GM18870 (cell line): ENCODE measurements at regions not wholly inside any gene's neighbourhood (a gene's known extent, or its start where the extent isn't known, plus 50 kb on each side); places are given as distances from the start of the nearest gene placed in this dataset.
"Not testable (repeated sequence)": the region's sequence is repeated elsewhere in the genome, so short reads cannot be mapped to it uniquely, and the experiment has no call there.

Source experiments
- ATAC-seq: cut with Tn5 transposase; IDR thresholded peaks from one replicate; pipeline ENCODE4 v1.9.1; 2021; ENCODE audit warnings: moderate library complexity; ENCODE audit not compliant: unreplicated experiment

DNA sequence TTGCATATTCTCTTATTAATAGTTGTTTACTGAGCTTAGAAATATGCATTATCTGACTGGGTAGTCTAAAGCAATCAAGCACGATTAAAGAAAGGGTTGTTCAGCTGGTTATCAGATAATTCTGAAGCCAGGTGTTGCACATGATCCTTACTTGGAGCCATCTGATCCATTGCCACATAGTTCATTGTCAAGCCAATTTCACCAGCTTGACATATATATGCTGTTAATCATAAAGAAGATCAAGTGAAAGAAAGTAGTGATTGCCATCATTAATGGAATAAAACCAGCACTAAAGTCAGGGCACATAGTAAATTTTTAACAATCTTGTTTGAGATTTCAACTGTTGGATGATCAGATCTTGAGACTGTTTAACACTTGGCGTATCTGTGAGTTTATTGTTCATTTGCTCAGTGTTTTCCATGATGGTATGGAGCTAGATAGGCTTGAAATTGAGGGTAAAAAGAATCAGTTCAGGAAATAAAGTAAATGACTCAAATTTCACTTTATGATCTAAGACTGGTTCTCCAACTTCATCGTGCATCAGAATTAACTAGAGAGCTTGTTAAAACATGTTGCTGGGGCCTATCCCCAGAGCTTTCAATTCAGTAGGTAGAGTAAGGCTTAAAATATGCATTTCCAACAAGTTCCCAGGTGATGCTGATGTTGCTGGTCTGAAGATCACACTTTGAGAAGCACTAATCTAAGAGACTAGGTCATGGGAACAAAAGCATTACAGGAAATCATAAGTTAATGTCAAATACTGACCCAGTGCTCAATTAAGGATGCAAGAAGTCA lies 539.6 kb downstream of the SATB2 start:
- ATAC-seq, result no peak

DNA sequence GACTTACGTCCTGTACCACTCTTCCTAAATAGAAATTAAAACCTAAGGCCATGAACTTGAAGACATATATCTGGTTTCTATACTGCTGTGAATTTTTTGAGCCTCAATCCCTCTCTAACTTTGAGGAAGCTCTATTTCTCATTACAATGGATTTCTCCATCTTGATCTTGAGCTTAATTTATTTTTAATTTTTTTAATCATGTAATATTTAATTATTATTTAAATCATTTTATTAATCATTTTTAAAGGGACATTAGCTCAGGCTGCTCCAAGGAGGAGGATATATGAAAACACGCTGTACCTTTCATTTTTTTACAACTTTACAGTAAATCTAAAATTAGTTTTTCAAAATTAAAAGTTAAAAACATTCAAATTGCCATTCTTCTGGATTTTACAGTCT lies 540.5 kb downstream of the SATB2 start:
- no peak for ATAC-seq

DNA sequence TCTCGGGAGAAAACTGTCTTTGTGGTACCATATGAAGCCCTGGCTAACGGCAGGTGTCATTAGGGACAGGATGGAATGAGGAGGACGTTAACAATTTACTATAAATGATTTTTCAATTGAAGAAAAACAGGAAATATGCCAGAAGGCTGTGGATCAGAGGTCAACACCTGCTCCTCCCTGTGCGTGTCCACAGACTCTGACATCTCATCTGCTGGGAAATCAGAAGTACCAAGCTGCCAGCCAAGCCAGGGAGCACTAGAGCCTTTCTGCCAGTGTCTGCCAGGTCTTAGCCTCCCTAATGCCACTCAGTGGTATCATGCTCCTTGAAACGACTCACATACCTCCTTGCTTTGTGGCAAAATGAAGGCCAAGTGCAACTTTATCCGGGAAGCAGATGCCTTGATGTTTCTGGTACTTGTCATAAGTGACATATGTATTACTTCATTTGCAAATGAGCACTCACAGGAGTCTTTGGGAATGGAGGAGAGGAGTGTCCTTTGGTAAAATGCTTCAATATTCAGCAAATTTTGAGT lies 541.1 kb downstream of the SATB2 start:
- no peak for ATAC-seq

DNA sequence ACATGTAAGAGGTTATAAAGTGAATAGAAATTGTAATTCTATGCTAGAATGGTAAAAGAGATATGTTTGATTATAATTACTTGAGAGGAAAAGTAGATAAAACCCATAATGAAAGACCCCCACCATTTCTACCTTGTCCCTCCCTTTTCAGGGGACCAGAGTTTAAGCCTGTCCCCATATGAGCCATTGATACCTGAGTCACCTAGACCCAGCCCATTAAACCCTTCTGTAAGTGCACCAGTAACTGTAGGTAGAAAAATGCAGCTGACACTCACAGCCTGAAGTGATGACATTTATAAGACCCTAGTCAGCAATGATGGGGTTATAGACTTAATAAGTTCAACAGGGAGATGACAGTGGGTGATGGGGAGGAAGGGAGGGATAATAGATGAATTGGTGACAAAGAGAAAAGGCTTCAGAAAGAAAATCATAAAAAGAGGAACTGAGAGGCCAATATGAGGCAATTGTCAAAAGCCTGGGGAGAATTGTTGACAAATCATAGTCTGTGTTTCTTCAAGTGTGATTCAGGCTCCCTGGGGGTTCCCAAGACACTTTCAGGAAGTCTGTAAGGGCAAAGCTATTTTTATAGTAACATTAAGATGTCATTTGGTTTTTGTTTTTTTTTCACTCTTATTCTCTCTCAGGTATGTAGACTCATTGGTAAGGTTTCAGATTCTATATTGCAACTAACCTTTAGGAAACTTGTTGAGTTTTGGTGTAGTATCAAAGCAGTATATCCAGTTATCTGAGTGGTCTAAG lies 544.2 kb downstream of the SATB2 start:
- ATAC-seq, result peak; percentile 98

DNA sequence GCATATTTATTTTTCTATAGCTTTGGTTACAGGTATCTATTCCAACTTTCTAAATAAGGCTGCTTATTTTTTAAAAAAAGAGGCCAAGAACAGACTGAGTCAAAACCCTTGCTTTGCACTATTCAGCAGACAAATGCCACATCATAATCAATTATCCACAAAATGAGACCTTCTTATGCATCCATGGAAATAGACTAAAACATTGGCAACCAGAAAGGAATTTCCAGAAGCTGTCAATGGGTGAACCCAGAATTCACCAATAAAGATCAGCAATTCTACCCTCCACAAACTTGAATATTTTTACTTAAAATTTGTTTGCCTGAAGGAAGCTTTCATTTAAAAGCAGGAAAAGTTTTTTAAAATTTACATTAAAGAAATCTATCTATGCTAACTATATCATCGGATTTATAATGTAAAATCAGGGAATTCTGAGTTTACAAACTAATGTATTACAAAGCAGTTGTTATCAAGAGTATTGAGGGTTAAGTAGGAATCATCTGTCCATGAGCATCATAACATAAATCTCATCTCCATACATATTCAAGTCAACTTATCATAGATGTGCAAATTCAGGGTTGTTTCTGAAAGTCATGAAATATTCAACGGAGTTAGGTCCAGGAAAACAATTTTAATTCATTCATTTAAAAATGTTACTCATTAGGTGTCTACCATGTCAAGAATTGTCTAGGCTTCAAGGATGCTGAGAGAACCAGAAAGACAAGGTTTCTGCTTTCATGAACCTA lies 548.0 kb downstream of the SATB2 start:
- no peak for ATAC-seq

DNA sequence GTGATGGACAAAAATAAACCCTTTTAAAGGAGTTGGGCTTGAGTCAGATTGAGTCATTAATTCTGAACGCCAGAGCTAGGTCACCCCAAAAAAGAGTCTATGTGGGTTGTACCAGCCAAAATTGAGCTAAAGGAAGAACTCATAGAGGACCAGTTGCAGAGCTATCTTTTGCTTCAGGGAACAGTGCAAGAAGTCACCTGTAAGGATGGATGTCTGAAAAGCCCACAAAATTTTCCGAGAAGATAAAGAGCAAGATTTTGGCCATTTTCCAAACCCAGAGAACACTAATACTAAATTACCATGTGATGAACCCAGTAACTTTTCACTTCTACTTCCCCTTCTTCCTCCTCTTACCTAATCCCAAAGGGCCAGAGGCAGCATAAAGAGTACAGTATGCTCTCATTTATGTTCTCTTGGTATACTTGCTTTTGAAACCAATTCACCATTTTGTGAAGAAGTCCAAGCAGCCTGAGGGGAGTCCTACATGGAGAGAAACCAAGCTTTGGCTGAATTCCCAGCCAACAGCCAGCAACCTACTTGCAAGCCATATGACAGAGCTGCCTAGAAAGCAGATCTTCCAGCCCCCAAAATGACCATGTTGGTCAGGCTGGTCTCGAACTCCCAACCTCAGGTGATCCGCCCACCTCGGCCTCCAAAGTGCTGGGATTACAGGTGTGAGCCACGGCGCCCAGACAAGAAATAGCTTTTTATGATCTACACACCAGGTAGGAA lies 551.7 kb downstream of the SATB2 start:
- ATAC-seq, result peak; percentile 74

DNA sequence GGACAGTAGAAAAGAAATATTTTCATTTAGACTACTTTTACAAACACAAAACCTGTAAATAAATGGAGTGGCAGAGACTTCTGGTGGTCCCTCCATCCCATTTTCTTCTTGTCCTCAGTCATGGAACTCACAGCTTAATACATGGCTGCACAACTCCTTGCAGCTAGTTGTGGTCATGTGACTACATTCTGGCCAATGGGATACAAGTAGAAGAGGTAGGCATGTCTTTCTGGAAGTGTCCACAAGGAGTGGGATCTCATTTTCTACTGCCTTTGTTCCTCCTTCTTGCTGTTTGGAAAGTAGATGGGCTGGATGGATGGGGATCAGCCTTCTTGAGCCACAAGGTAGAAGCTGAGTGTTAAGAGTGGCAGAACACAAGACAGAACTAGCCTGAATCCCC lies 555.8 kb downstream of the SATB2 start:
- ATAC-seq, result no peak

DNA sequence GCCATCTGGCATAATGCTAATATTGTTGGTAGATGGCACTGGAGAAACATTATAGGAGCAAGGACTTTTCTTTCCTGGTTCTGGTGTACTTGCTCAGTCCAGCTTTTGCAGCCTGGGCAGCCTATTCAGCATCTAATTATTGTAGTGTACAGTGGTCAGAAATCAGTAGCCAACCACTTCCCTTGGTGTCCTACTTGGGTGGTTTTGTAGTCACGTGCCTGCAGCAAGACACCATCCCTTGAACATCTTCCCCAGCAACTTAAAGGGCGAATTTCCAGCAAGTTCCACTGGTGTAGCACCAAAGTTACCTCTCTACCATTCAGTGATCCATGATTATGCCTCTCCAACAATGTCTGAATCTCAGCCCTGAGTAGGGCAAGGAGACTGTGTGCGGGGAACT lies 557.6 kb downstream of the SATB2 start:
- ATAC-seq, result no peak

DNA sequence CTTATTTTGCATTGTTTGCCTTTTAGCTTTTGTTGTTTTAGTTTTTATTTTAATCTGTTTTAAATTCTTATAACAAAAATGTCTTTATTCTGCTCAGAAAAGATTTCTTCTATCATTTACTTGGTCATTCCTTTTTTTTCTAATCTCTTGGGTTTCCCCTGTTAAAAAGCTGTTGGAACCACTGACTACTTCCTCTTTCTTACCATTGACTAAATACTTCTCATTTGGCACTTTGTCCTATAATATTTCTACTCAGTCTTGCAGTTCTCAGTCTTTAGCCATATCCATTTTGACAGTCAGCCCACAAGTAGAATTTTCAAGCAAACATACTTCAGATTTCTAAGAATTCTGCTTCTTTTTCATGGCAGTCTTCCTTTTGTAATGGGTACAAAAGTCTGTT lies 567.2 kb downstream of the SATB2 start:
- ATAC-seq, result peak; percentile 98

DNA sequence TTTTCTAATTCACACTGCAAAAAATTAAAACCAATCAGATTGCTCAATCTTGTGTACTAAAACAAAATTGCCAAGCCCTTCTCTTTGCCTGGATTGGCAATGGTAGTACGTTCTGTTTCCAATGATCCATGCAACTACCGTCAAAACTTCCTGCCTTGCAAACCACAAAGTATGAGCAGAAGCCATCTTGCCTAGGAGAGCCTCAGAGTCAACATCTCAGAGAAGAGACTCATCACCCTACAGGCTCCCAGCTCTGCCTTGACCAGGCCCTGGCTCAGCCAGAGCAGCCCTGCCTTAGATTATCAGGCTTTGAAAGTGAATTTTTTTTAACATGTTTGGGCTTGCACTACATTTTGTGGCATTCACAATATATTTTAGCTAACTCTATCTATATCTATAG lies 574.1 kb downstream of the SATB2 start:
- ATAC-seq, result no peak

DNA sequence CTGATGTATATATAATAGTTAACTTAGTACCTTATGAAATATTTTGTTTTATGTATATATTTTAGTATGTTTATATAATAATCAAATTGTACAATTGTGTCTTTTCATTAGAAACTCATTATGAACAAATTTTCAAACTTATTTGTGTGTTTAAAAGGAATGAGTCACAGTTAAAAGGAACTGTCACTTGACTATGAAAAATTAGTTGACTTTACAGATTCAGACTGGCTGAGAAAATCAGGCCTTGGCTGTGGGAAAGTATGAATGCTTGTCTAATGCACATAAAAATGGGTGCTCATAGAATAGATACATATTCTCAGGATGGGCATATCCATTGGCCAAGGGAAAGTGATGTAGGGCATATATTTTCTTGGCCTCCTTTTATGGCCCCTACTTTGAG lies 576.8 kb downstream of the SATB2 start:
- no peak for ATAC-seq

DNA sequence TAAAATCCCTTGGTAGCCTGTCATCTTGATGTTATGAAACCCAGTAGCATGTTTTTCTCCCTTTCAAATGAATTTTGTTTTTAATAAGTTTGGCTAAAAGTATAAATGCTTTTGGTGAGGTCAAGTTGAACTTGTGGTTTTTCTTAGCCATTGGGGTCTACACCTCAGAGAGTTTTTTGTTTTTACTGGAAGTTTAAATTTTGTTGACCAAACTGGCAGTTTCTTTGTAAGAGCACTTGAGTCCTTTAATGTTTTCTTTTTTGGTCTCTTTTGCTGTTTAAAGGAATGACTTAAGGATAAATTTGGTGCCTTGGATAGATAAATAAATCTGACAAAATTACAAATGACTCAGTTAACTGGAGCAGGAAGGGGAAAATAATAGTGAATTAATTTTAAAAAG lies 577.3 kb downstream of the SATB2 start:
- no peak for ATAC-seq

DNA sequence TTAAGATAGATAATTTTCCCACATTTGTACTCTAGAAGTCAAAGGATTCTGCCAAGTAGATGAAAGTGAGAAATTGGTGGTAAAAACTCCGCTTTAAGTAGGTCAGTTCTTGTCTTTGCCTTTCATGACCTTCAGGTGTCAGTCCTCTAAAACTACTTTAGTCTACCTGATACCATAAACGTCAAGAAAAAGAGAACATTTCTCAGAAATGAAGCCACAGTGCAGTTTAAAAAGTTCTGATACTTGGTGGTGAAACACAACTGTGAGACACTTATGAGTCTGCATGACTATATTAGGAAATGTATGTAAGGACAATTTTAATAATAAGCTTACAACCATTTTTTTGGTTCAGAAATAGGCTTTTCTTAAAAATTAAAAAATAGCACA lies 583.3 kb downstream of the SATB2 start:
- peak; percentile 80 for ATAC-seq

DNA sequence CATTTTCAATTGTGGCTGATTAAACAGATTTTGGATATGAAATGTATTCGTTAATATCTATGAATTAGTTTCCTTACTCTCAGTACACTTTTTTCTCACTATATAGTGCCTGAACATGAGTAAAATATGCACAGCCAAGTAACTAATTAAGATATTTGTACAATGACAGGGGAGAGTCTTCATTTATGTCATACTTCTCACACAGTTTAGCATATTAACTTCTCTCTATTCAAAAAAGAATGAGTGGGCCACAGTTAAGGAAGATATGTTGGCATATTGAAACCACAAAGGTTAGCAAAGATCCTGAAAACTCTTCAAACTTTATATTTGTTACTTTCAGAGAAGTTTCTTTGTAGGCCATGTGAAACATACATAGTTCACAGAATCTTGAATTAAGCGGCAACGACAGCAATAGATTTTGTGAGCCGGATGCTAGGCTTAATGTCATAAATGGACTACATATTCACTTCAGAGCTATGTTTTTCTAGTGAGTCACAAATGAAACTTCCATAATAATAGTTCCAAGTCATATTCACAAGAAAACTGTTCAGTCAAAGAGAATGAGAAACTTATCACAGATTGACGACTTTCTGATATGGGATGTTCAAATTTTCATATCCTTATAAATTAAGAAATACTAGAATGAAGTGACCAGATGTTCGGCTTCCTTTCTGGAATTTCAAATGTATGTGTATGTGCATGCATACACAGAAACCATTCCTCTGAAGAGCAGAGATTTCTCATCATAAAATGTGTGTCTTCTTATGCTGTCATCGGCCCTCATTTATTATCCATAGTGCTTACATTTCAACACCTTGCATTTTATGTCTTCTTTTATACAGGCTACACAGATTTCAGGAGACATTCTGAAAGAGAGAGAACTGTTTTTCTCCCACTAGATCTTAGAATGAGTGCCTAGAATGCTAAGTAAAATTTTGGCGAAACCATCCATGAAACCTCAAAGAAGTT lies 584.0 kb downstream of the SATB2 start:
- peak; percentile 23 for ATAC-seq

DNA sequence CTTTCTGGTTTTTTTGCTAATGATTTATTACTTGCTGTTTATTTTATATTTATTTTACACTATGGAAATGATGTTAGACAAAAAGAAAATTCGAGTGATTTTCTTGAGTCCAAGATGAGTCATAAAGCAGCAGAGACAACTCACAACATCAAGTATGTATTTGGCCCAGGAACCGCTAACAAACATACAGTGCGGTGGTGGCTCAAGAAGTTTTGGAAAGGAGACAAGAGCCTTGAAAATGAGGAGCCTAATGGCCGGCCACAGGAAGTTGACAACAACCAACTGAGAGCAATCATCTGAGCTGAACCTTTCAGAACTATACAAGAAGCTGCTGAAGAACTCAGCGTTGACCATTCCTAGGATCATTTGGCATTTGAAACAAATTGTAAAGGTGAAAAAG lies 594.1 kb downstream of the SATB2 start:
- ATAC-seq, result no peak

DNA sequence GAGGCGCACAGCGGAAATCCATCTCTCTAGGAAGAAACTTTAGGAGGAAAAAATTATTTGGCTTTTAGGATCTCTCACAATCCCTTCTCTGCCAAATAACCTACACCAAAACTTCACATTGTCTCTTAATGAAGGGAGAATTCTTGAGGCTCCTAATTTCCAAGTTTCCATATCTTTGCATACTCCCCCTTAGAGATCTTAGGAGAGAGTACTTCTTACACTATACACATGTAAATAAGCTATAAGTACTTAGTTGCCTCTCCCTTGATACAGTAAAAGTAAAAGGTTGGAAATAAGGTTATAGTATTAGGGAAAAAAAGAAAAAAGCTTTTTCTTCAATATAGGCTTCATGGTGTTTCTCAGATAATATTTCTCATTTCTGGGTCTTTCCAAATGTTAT lies 596.7 kb downstream of the SATB2 start:
- no peak for ATAC-seq

DNA sequence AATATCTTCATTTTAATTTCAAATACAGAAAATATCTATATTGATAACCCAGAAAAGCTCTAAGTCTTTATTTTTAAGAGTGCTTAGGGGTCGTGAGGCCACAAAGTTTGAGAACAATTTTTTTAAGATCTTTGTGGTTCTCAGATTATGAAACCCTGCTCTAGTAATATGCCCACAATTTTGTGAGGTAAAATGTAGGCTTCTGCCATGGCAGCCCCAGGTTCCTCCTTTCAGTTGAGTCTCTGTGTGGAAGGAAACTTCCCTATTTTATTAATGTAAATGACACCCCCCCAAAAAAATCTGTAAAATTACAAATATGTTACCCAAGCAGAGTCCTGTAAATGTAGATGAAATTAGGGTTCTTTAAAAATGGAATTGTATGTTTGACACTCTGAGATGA lies 600.5 kb downstream of the SATB2 start:
- ATAC-seq, result no peak

DNA sequence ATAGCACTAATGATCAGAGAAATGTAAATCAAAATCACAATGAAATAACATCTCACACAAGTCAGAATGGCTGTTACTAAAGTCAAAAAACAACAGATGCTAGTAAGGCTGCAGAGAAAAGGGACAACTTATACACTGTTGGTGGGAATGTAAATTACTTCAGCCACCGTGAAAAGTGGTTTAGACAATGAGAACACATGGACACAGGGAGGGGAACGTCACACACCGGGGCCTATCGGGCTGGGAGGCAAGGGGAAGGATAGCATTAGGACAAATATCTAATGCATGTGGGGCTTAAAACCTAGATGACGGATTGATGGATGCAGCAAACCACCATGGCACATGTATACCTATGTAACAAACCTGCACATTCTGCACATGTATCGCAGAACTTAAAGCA lies 602.0 kb downstream of the SATB2 start:
- ATAC-seq, result not testable (repeated sequence)

DNA sequence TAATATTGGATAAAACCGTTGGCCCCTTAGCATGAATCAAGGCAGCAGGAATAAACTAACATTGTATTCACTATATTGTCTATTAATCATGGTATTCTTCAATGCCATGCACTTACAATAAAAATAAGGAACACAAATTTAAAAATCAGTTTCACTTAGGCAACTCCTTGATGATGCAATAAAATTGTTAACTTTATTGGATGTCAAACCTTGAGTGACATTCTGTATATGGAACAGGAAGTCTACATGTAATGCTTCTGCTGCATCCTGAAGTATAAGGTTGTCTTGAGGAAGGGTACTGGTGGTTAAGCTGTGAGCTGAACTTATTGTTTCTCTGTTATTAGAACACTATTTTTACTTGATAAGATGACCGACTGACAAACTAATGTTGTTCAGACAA lies 605.5 kb downstream of the SATB2 start:
- no peak for ATAC-seq

DNA sequence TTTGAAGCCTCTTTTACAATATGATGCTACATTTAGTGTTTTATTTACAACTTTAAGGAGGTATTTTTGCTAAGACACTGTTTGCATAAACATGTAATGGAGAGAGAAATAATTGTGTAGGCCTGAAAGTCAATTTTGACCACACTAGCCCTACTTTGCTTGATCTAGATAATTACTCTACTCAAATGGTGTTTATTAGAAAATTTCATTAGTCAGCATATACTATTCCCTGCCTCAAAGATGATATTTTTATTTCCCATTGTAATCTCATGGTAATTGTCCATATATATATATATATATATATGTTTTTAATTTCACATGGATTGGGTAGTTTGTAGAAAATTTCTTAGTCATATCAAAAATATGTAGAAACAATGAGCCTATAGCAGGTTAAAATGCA lies 632.2 kb downstream of the SATB2 start:
- no peak for ATAC-seq
